Endodermal cell (in vitro differentiated cells): ENCODE measurements at regions not wholly inside any gene's neighbourhood (a gene's known extent, or its start where the extent isn't known, plus 50 kb on each side); places are given as distances from the start of the nearest gene placed in this dataset.

ENCODE experiments used
- DNase-seq: peaks from one replicate; pipeline ENCODE4 v3.0.0-alpha.2; 2017
- H3K27ac ChIP-seq: 2 replicates; pipeline ENCODE4 v1.5.1; 2013; ENCODE audit warnings: mild to moderate bottlenecking, low read depth, low read length, moderate library complexity
- H3K27me3 ChIP-seq: 2 replicates; pipeline ENCODE4 v1.6.1; 2013; ENCODE audit warnings: mild to moderate bottlenecking, low read length, moderate library complexity; ENCODE audit not compliant: insufficient read depth, control insufficient read depth, poor library complexity, severe bottlenecking
- H3K36me3 ChIP-seq: 2 replicates; pipeline ENCODE4 v1.7.0; 2013; ENCODE audit warnings: mild to moderate bottlenecking, low read length, moderate library complexity; ENCODE audit not compliant: control insufficient read depth, insufficient read depth
- H3K4me1 ChIP-seq: one replicate; pipeline ENCODE4 v1.7.0; 2013; ENCODE audit warnings: low read length; ENCODE audit not compliant: control insufficient read depth, insufficient read depth
- H3K4me3 ChIP-seq: 2 replicates; pipeline ENCODE4 v1.5.1; 2013; ENCODE audit warnings: mild to moderate bottlenecking, low read length, moderate library complexity
- H3K9ac ChIP-seq: 2 replicates; pipeline ENCODE4 v1.6.1; 2013; ENCODE audit warnings: mild to moderate bottlenecking, low read length, moderate library complexity; ENCODE audit not compliant: poor library complexity, severe bottlenecking; ENCODE audit errors: extremely low read depth
- H3K9me3 ChIP-seq: 2 replicates; pipeline ENCODE4 v1.6.1; 2013; ENCODE audit warnings: mild to moderate bottlenecking, low read length, moderate library complexity; ENCODE audit not compliant: control insufficient read depth
- H3K27ac Mint-ChIP-seq: 2 replicates; pipeline ENCODE4 v1.8.0; 2020; ENCODE audit warnings: mixed read lengths
- H3K27me3 Mint-ChIP-seq: 2 replicates; pipeline ENCODE4 v1.8.0; 2021; ENCODE audit warnings: mild to moderate bottlenecking, mixed read lengths; ENCODE audit not compliant: insufficient read depth
- H3K36me3 Mint-ChIP-seq: 2 replicates; pipeline ENCODE4 v1.8.0; 2020; ENCODE audit warnings: low read depth, mixed read lengths
- H3K4me1 Mint-ChIP-seq: 2 replicates; pipeline ENCODE4 v1.8.0; 2020; ENCODE audit warnings: mixed read lengths
- H3K4me3 Mint-ChIP-seq: 2 replicates; pipeline ENCODE4 v1.8.0; 2020; ENCODE audit warnings: mild to moderate bottlenecking, moderate library complexity, mixed read lengths
- H3K9me3 Mint-ChIP-seq: 2 replicates; pipeline ENCODE4 v1.8.0; 2020; ENCODE audit warnings: mild to moderate bottlenecking, mixed read lengths
- CTCF ChIP-seq: fragments of 200-600 bp; sonication (generic); conservative IDR thresholded peaks from 2 replicates; pipeline ENCODE4 v1.5.0; 2021; ENCODE audit warnings: antibody characterized with exemption, mild to moderate bottlenecking
- WGBS, 2 experiments: methylation state at CpG; one replicate each; pipeline versions ENCODE4 v1.1.5 to v1.1.7; 2013; ENCODE audit warnings: missing lambda C conversion rate in 2 of 2, mixed read lengths in 1 of 2; ENCODE audit not compliant: insufficient coverage in 1 of 2, insufficient read length in 1 of 2; 5-methylcytosine and 5-hydroxymethylcytosine counted together

DNA sequence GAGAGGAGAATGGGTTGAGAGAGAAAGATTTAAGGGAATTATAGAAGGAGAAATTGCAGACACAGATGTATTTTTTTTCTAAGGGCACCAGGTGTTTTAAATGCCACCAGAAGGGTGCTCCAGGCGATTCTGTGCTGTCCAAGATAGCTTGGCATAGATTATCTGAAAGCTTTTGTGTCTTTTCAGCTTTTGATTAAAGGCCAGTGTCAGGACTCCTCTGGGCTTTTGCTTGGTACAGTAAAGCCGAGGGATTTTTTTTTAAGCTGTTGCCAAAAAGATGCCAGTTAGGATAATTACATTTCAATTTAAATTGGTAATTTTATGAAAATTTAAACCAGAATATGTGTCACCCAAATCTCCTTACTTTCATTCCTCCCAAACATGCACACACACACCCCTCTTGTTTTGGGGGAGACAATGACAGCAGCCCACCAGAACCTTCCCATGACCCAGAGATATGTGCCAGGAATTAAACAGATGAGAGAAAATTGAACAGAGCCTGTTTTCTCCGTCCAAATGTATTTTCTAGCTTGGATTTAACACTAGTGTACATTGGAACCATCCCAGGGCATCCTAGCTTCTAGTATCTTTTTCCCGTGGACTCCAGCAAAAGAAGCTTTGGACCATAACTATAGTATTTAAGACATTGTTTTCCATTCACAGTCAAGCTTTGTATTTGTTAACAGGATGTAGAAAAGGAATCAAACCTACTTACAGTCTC lies 670.7 kb upstream of the CXADR start:
- Histone ChIP-seq H3K27me3 (no peaks in the 10 kb centered on the region), H3K36me3 (no peaks in the 10 kb centered on the region), H3K4me1 (peaks cover 6% of the 10 kb centered on the region), H3K4me3 (no peak overlapping the region), H3K9ac (no peak overlapping the region), H3K27ac (peak overlapping the region; percentile 87), H3K9me3 (no peaks in the 10 kb centered on the region)
- H3K27me3 Mint-ChIP-seq = no peaks in the 10 kb centered on the region
- 90 to 91% methylated on average over 2 to 4 of the region's 4 CpGs for WGBS, 2 experiments
- no peaks in the 10 kb centered on the region for H3K9me3 Mint-ChIP-seq
- H3K27ac Mint-ChIP-seq = no peak overlapping the region
- peak; percentile 13 for TF ChIP-seq CTCF
- peaks cover 15% of the 10 kb centered on the region for H3K4me1 Mint-ChIP-seq
- no peaks in the 10 kb centered on the region for H3K36me3 Mint-ChIP-seq
- H3K4me3 Mint-ChIP-seq = no peak overlapping the region
- no peak for DNase-seq

- H3K4me3 Mint-ChIP-seq = no peak overlapping the region
- peaks cover 13% of the 10 kb centered on the region for H3K4me1 Mint-ChIP-seq
- peaks cover 2% of the 10 kb centered on the region for H3K4me1 ChIP-seq
- peak overlapping the region; percentile 87 for H3K27ac ChIP-seq
- H3K27me3 ChIP-seq = no peaks in the 10 kb centered on the region
- H3K4me3 ChIP-seq = no peak overlapping the region
- no peak overlapping the region for H3K9ac ChIP-seq
- no peaks in the 10 kb centered on the region for H3K9me3 Mint-ChIP-seq
- no peak overlapping the region for H3K27ac Mint-ChIP-seq
- H3K36me3 Mint-ChIP-seq = no peaks in the 10 kb centered on the region
- H3K36me3 ChIP-seq = no peaks in the 10 kb centered on the region
- WGBS, 2 experiments = 94 to 100% methylated on average over 1 to 5 of the region's 5 CpGs
- no peak for TF ChIP-seq CTCF
- H3K27me3 Mint-ChIP-seq = no peaks in the 10 kb centered on the region
- DNase-seq = no peak
- H3K9me3 ChIP-seq = no peaks in the 10 kb centered on the region
These were observed 670.2 kb upstream of the CXADR start for GRCh38 chr21:16842696-16843035.

DNA sequence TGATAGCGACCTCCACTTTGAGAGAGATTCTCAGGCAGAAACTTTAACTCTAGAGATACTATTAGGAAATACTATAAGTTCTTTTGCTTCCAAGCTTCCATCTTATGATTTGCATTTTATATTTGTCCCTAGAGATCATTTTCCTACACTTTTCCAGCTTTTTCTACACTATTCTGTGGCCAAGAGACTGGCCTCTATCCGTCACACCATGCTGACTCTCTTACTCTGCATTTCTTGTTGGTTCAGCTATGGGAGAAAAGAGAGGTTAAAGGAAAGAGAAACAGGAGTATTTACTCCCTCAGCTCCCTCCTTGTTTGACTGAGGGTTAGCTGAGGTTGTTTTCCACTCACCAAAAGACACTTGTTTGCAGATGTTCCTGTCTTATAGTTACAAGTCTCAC lies 665.6 kb upstream of the CXADR start:
- no peak for TF ChIP-seq CTCF
- Mint-ChIP-seq H3K27me3 (no peaks in the 10 kb centered on the region), H3K4me3 (no peak overlapping the region), H3K9me3 (no peaks in the 10 kb centered on the region), H3K27ac (no peak overlapping the region), H3K4me1 (peaks cover 7% of the 10 kb centered on the region), H3K36me3 (no peaks in the 10 kb centered on the region)
- no peaks in the 10 kb centered on the region for H3K27me3 ChIP-seq
- H3K9ac ChIP-seq = no peak overlapping the region
- no peak overlapping the region for H3K27ac ChIP-seq
- no peaks in the 10 kb centered on the region for H3K36me3 ChIP-seq
- no peaks in the 10 kb centered on the region for H3K4me1 ChIP-seq
- WGBS, 2 experiments = 97% methylated on average over 2 of the region's 2 CpGs; no CpG with 5 or more reads in 1 of the 2 experiments
- H3K9me3 ChIP-seq = no peaks in the 10 kb centered on the region
- no peak overlapping the region for H3K4me3 ChIP-seq
- no peak for DNase-seq
